GM10266 (cell line): ENCODE measurements at regions not wholly inside any gene's neighbourhood (a gene's known extent, or its start where the extent isn't known, plus 50 kb on each side); places are given as distances from the start of the nearest gene placed in this dataset.
"Not testable (repeated sequence)": the region's sequence is repeated elsewhere in the genome, so short reads cannot be mapped to it uniquely, and the experiment has no call there.

Source experiments
- DNase-seq: peaks from one replicate; pipeline ENCODE4 v3.0.0; 2012; ENCODE audit errors: extremely low spot score
- TF ChIP-seq, protein P1 (sequence below): IDR thresholded peaks from 2 replicates; pipeline ENCODE4 v1.5.1; 2012; ENCODE audit warnings: mild to moderate bottlenecking, low read depth; ENCODE audit not compliant: control insufficient read depth, insufficient read depth; ENCODE audit errors: missing control alignments

DNA sequence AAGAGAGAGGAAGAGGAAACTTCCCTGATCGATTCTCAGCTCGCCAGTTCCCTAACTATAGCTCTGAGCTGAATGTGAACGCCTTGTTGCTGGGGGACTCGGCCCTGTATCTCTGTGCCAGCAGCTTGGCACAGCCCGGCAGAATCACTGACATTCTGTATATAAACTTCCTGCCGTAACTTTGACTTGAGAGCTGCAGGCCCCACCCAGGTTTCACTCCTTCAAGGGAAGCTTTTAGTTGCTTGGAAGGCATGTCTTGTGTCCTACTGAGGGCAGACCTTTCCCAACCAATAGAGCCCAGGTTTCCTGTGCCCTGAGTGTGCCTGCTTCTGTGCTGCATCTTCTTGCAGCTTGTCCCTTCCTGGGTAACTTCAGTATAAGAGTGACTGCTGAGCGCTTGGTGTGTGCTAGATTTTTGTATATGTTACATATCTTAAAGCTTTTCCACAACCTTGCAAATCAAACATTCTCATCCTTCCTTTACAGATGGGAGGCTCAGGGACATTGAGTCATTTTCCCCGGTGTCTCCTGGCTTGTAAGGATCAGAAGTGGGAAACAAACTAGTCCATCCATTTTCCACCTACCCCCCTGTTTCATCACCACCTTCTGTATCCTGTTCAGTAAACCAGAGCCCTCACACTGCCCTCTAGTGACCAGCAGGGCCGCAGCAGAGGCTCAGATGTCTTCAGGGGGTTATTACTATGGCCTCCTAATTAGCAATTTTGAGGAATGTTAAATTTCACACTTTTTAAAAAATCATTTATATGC lies 225.2 kb upstream of the PRSS58 start:
- DNase-seq = peak; percentile 28

DNA sequence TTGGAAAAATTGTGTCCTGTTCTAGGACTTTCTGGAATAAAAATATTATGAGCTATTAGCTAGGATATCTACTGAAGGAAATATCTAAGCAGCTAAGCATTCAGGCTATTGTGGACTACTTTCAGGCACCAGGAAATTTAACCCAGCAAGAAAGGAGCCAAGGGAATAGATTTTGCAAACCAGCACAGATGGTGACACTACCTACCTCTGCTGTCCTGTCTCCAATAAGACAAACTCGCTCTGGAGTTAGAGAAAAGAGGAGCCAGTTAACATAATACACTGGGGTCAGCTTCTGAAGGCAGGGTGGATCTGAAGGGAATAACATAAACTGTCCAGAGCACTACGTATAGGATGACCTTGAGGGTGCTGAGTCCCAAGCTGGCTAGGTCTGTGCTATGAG lies 223.7 kb upstream of the PRSS58 start:
- TF ChIP-seq, protein P1, sequence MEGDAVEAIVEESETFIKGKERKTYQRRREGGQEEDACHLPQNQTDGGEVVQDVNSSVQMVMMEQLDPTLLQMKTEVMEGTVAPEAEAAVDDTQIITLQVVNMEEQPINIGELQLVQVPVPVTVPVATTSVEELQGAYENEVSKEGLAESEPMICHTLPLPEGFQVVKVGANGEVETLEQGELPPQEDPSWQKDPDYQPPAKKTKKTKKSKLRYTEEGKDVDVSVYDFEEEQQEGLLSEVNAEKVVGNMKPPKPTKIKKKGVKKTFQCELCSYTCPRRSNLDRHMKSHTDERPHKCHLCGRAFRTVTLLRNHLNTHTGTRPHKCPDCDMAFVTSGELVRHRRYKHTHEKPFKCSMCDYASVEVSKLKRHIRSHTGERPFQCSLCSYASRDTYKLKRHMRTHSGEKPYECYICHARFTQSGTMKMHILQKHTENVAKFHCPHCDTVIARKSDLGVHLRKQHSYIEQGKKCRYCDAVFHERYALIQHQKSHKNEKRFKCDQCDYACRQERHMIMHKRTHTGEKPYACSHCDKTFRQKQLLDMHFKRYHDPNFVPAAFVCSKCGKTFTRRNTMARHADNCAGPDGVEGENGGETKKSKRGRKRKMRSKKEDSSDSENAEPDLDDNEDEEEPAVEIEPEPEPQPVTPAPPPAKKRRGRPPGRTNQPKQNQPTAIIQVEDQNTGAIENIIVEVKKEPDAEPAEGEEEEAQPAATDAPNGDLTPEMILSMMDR = no peak
- DNase-seq = no peak

More for the DNA sequence above, 225.2 kb upstream of the PRSS58 start:
- TF ChIP-seq, protein P1 = peak; percentile 82

DNA sequence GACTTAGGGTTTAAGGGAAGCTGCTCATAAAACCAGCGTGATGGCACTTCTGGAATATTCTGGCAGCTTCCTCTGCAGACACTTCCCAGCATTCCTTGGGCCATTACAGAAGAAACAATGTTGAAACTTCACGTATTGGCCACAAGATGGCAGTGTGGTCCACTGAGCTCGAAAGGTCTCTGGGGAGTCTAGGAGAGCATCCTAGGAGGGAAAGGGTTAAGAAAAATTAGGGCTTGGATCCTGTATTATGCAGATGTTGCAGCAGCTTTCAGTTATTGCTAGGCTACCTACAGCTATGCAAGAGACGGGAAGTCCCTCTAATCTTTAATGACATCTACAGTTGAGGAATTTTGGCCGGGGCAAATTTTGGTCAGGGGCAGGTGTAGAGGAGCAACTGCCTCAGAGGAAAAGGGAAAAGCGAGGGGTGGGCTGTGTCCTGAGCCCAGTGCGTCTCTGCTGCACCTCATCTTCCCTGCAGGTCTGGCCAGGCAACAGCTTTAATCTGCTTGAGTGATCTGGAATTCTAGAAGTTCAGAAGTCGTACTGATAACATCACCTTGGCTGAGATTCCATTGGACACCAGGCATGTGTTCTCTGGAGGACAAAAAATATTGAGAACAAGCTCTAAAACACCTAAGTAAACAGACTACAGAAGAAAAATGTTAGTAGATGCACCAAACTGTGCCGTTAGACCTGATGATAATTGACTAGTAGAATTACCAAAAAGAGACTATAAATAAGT lies 220.8 kb upstream of the PRSS58 start:
- TF ChIP-seq, protein P1 = peak; percentile 54
- peak; percentile 16 for DNase-seq

DNA sequence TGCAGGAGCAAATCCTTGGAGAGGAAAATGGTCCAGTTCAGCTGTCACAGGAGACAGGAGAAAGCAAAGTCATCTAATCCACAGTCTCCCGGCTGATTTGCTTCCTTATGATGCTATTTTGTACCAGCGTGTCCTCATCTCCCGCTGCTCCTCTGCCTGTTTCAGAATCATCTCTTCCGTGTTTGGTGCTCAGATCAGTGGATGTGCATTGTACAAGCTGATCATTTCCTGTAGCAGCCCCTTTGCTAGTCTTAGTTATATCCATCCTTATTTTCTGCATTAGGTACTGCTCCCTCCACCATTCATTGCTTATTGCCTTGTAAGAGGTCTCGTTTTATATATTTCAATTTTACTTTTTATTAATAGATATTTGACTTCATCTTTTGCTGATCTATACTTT lies 219.9 kb upstream of the PRSS58 start:
- not testable (repeated sequence) for DNase-seq

DNA sequence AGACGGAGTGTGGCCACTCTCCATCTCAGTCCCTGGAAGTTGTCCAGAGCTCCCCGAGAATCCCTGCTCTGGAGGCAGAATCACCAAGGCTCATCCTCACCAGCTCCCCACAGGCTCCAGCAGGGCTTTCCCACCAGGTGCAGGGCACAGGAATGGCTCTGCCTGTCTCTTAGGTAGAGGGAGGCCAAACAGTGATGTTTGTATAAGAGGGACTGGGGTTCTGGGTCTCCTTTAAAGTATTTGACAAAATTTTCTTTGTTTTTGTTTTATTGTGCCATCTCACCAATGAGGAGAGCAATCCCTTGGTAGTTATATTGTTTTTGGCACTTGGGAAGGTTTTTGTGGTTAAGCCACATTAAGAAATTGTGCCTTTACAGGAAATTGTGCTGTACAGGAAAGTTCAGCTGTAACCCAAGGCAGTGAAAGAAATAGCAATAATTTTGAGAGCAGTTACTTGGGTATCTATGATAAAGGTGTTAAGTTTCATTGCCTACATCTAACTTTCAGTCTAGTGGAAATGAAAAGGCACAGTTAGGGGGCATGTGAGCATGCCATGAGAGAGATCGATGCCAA lies 219.3 kb upstream of the PRSS58 start:
- DNase-seq = no peak
- TF ChIP-seq, protein P1 = no peak

DNA sequence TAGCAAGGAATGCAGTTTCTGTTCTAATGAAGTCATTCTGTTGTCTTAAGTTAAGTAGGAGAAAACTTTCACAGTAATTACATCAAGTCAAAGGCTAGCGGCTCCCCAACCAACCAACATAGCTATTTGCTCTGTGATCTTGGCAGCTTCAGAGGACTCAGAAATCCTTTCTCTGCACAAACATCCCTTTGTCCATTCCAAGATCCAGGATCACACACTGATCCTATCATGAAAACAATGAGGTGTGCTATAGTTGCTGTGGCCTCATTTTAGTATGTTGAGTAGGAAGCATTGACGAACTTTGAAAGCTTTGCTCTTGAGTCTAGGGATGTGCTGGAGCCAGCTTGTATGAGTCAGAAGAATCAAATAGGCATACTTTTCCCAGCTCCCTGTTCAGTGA lies 218.2 kb upstream of the PRSS58 start:
- TF ChIP-seq, protein P1 = no peak
- DNase-seq = no peak

DNA sequence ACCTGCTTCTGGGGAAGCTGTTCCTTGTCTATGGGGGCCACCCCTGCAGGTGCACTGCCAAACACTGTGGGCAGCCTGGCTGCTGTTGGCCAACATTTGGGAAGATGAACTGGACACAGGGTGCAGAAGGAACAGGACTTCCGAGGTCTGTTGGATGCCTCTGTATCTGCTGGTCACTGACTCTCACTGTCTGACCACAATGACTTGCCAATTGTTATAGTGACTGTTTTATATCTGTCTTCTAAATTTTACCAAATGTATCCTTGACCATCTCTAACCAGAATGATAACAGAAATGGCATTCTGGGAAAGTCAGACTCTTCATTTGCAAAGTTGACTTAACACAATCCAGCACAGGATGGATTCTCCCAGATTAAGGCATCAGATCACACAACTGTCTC lies 214.0 kb upstream of the PRSS58 start:
- TF ChIP-seq, protein P1 = no peak
- DNase-seq = no peak
